ENCODE measurements at regions not wholly inside any gene's neighbourhood (a gene's known extent, or its start where the extent isn't known, plus 50 kb on each side); places are given as distances from the start of the nearest gene placed in this dataset.

- peak; percentile 57 for DNase-seq (ENCODE audit: low spot score)
Observed at GRCh38 chr12:127355061-127355841, 911.7 kb upstream of the TMEM132C start.

GRCh38 chr12:127358888-127359287 lies 908.1 kb upstream of the TMEM132C start:
- no peak for DNase-seq (ENCODE audit: low spot score)

GRCh38 chr12:127360580-127360979 lies 906.4 kb upstream of the TMEM132C start:
- DNase-seq (ENCODE audit: low spot score) = no peak

- no peak for DNase-seq (ENCODE audit: low spot score)
Observed at GRCh38 chr12:127362121-127362520, 904.8 kb upstream of the TMEM132C start.

GRCh38 chr12:127363392-127363791 lies 903.6 kb upstream of the TMEM132C start:
- DNase-seq (ENCODE audit: low spot score) = no peak

- DNase-seq (ENCODE audit: low spot score) = no peak
Observed at GRCh38 chr12:127373559-127373958, 893.4 kb upstream of the TMEM132C start.

GRCh38 chr12:127374447-127374846 lies 892.5 kb upstream of the TMEM132C start:
- no peak for DNase-seq (ENCODE audit: low spot score)

GRCh38 chr12:127381043-127381668 lies 885.8 kb upstream of the TMEM132C start:
- DNase-seq (ENCODE audit: low spot score) = peak; percentile 83

- DNase-seq (ENCODE audit: low spot score) = no peak
Observed at GRCh38 chr12:127381681-127382080, 885.3 kb upstream of the TMEM132C start.

GRCh38 chr12:127383281-127383680 lies 883.7 kb upstream of the TMEM132C start:
- peak; percentile 33 for DNase-seq (ENCODE audit: low spot score)

GRCh38 chr12:127386723-127387122 lies 880.2 kb upstream of the TMEM132C start:
- no peak for DNase-seq (ENCODE audit: low spot score)

- no peak for DNase-seq (ENCODE audit: low spot score)
Observed at GRCh38 chr12:127388985-127389384, 878.0 kb upstream of the TMEM132C start.

GRCh38 chr12:127389923-127390322 lies 877.0 kb upstream of the TMEM132C start:
- DNase-seq (ENCODE audit: low spot score) = peak; percentile 52

GRCh38 chr12:127393465-127393864 lies 873.5 kb upstream of the TMEM132C start:
- no peak for DNase-seq (ENCODE audit: low spot score)

GRCh38 chr12:127393896-127394295 lies 873.1 kb upstream of the TMEM132C start:
- DNase-seq (ENCODE audit: low spot score) = peak; percentile 76

GRCh38 chr12:127396734-127397133 lies 870.2 kb upstream of the TMEM132C start:
- DNase-seq (ENCODE audit: low spot score) = no peak

- no peak for DNase-seq (ENCODE audit: low spot score)
Observed at GRCh38 chr12:127398016-127398710, 868.8 kb upstream of the TMEM132C start.

GRCh38 chr12:127399451-127399850 lies 867.5 kb upstream of the TMEM132C start:
- no peak for DNase-seq (ENCODE audit: low spot score)

- no peak for DNase-seq (ENCODE audit: low spot score)
Observed at GRCh38 chr12:127400221-127400620, 866.7 kb upstream of the TMEM132C start.

GRCh38 chr12:127401005-127401404 lies 866.0 kb upstream of the TMEM132C start:
- DNase-seq (ENCODE audit: low spot score) = peak; percentile 28

GRCh38 chr12:127401536-127401935 lies 865.4 kb upstream of the TMEM132C start:
- no peak for DNase-seq (ENCODE audit: low spot score)

- DNase-seq (ENCODE audit: low spot score) = no peak
Observed at GRCh38 chr12:127411166-127411915, 855.6 kb upstream of the TMEM132C start.

Measured in AG08396 (cell line).